ENCODE measurements at regions not wholly inside any gene's neighbourhood (a gene's known extent, or its start where the extent isn't known, plus 50 kb on each side); places are given as distances from the start of the nearest gene placed in this dataset.

DNA sequence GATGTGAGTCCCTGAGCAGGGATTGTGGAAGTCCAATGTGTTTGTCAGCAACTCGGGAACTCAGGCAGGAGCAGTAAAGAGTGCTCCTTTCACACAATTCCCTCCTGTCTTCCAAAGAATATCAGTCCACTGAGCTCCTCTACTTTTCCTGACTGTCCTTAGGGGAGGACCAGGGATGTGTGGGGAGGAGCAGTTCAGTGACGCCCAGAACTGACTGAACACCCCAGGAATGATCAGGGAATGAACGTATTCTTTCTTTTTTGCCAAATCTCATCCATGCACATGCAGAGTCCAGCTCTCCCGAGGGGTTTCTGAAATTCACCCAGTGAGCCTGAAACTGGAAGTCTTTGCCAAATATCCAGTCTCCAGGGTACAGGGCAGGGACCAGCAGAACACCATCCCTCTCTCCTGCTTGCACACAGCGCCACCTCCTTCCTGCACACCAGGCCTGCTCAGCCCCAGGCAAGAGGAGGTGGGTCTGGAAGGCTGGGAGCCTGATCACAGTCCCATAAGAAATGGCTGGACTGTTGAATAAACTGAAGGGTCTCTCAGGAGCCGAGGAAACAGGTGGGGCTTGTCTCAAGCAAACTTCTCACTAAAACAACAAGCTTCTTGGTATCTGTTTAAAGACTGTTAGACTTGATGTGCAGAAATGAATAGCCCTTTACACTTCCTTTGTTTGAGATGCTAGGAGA lies 294.7 kb downstream of the C7orf25 start:
- no peak for DNase-seq

DNA sequence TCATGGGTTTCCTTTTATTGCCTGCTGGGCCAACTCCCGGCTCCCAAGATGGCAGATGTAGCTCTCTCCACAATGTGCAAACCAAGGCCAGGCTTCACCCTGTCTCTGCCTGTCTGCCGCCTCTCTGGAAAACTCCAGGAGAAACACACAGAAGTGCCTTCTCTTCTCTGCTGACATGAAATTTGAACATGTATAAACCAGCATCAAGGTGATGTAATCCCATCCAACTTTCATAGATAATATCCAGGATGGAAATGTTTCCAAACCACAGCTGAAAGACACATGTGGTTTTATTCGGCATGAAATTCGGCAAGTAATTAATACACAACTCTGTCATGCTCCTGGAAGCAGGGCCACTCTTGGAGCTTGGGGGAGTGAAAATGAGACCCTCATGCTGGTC lies 297.2 kb downstream of the C7orf25 start:
- no peak for DNase-seq

DNA sequence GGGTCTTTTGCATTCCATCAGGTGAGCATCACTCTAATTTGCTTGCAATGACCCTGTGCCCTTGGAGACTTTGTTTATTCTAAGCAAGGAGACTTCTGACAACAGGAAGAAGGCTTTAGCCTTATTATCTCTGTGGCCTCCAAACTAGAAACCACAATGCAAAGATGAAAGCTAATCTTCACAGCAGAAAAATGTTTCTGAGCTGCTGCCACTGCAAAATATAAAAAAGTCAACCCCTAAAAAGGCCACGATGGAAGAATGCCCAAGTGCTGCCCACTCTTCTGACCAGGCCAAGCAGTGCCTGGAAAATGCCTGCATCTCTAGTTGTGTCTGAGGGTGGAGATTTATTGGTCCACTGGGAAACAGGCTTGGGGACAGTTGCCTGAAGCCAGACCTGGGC lies 299.9 kb downstream of the C7orf25 start:
- no peak for DNase-seq

DNA sequence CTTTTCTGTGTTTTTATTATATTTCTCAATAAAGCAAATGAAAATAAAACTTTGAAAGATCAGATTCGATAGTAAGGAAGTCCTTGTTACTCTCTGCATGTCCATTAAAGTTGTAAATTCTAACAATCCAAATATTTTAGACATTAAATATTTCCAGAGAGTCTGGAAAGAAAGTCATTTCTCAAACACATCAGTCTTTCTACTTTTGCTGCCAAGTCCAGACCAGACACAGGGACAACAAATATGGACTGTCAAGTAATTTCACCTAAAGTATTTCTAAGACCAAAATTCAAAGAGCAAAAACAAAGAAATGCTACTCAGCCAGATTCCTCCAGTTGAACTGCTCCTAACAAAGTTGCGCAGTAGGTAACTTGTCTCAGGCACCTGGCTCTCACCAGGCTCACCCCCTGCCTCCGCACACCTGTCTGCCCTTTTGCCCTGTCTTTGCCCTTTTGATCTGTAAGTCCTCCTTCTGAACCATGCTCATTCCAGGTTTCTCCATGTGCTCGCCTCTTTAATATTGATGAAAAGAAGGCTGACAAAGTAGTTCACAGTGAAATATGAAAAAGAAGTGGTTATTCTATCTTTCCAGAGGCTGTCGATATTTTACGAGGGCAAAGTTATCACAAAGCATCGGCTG lies 300.5 kb downstream of the C7orf25 start:
- no peak for DNase-seq

DNA sequence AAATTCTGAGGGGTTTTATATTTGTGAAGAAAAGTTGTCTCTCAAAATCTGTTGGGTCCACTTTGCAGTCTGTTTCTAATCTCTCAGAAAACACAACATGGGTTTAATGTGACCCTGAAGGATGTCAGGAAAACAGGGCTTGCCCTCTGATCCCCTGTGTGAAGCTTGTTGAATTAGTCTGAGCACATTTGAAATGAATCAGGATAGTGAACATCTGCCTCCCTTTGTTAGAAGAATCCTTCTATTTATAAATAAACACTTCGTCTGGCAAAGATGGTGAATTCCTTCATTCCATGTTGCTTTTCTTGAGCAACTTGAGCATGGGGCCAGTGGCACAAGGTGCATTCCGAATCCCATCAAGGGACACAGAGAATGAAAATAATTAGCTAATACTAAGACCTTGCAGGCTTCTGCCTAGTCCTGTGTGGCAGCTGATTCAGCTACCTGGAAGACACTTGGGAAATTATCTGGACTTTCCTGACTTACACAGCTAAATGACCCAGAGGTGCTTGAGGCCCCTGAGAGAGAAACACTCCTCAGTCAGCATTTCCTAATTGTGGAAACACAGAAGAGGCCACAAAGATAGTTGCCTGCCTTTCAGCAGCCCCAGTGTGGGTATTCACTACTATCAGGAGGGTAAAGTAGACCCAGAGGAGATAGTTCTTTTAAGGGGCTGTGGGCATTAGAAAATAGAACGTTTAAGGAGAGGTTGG lies 305.5 kb downstream of the C7orf25 start:
- no peak for DNase-seq

DNA sequence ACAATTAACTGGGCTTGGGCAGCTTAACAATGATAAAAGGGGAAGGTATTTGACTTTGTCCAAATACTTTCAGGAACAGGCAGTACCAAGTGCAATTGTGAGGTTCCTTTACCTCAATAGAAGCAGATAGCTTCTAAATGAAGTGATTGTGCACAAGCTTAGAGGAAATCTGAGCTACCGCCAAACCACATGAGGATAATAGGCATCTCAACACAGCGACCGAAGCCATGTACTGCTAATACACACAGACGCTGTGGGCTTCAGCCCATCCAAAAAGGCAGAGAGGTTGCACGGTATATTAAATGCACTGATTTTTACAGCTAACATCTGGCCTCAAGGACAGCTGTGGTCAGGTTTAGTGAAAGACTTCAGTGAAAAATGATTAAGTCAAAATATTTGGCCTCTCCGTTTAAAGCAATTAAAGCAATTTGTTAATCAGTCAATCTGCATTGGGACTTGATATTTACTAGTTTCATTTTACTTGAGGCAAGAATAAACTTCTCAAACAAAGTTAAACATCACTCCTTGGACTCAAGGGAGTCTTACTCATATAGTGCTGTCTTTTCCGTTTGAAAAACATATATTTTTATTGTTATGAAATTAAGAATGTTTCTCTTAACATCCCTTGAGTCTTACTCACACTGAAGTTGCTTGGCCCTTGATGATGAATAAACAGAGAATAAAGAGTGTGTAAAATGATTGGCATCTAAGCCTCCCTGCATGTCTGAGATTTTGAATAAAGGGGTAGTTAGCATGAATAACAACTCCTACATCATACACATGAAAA lies 306.3 kb downstream of the C7orf25 start:
- no peak for DNase-seq

DNA sequence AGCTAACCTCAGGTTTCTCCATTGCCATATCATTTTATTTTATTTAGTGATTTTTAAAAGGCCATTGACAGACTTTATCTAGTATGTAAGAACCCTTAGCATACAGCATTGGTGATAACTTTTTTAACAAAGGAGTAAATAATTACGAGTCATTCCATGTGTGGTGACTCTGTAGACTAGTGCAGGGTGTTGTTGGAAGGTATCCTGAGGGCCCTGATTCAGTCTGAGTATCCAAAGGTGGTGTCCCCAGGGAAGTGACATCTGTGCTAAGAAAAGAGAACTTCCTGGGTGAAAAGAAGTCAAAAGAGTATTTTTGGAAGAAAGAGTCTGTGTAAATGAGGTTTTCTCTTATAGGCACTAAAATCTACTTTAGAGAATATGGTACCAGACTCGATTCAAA lies 308.4 kb downstream of the C7orf25 start:
- DNase-seq: no peak

DNA sequence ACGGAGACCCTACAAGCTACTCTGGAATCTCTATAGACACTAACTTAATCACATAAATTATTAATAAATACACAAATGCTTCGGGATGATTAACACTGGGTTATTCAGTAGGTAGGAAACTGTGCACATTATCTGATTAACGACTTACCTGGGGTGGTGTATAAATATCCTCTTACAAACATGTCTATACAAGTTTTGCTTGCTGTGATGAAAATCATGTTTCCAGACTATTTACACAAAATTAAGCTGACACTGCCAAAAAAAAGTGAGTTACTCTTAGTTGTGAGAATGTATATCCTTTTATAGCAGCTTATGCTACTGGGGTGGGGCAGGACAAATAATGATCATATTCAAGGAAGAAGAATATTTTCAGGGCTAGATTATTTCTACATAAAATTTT lies 314.6 kb downstream of the C7orf25 start:
- DNase-seq: no peak

DNA sequence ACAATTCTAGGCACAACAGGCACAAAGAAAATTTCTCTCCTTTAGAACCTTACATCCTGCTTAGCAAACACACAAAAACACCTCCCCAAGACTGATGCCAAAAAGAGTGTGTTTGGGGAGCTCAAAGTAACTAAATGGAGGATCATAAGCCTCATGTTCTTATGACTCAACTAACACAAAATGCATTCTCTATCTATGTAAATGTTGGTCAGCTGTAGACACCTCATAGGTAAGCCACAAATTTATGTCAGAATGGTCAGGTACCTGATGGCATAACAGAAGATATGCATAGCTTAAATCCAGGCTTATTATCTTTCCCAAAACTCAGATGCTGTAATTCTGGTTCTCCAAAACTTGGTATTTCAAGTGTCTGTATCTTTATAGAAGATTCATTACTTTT lies 315.1 kb downstream of the C7orf25 start:
- no peak for DNase-seq

DNA sequence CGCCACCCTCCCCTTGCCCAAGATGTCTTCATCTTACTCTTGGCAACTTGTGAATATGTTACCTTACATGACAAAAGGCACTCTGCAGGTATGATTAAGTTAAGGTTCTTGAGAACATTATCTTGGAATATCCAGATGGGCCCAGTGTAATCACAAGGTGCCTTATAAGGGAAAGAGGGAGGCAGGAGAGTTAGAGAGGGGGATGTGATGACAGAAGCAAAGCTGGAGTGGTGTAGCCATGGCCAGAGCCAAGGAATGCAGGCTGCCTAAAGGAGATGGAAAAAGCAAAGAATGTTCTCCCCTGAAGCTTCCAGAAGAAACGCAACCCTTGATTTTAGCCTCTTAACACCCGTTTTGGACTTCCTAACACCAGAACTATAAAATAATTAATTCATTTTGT lies 318.0 kb downstream of the C7orf25 start:
- DNase-seq: no peak

DNA sequence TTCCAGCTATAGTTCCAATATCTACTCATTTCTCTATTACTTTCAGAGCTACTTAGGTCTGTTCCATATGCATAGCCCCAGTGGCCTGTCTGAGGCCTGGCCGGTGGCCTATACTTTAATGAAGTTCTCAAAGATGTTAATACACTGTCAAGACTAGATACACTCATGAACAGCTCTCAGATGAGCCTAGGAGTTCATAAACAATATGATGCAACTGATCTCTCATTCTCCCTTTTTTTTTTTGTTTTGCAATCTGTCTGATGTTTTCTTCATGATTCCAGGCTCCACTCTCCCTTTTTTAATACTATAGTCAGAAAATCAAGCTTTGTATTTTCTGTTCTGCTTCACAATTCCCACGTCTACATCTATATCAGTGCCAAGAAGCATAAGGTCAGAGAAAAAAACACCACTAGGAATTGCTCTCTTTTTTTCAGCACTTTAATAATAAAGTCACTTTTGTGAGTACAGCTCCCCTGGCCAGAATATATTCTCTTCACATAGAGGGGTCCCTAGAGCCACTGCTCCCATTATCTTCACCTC lies 321.0 kb downstream of the C7orf25 start:
- DNase-seq: no peak

DNA sequence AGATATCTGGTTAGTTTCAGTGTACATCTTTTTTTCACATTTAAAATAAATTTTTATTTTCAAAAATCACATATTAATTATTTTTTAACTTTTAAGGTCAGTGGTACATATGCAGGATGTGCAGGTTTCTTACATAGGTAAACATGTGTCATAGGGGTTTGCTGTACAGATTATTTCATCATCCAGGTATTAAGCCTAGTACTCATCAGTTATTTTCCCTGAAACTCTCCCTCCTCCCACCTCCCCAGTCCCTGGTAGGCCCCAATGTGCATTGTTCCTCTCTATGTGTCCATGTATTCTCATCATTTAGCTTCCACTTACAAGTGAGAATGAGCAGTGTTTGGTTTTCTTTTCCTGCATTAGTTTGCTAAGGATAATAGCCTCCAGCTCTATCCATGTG lies 323.0 kb downstream of the C7orf25 start:
- DNase-seq: no peak

DNA sequence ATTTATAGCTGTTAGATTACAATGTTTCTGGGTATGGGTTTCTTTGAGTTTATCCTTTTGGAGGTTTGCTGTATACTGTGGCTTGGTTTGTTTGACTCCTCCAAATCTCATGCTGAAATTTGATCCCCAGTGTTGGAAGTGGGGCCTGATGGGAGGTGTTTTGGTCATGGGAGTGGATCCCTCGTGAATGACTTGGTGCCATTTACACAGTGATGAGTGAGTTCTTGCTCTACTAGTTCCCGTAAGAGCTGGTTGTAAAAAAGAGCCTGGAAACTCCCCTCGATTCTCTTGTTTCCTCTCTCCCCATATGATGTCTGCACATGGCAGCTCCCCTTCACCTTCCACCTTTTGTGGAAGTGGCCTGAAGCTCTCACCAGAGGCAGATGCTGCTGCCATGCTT lies 324.1 kb downstream of the C7orf25 start:
- no peak for DNase-seq

DNA sequence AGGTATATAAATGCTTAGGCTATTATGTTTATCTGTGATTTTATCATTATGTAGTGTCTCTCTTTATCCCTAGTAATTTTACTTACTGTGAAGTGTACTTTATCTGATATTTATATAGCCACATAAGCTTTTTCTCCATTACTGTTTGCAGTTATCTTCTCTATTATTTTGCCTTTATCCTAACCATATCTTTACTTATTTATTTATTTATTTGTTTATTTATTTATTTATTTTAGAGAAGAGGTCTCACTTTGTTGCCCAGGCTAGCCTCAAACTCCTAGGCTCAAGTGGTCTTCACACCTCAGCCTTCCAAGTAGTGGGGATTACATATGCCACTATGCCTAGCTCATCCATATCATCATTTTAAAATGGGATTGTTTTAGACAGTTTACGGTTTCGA lies 331.8 kb downstream of the C7orf25 start:
- DNase-seq: no peak

DNA sequence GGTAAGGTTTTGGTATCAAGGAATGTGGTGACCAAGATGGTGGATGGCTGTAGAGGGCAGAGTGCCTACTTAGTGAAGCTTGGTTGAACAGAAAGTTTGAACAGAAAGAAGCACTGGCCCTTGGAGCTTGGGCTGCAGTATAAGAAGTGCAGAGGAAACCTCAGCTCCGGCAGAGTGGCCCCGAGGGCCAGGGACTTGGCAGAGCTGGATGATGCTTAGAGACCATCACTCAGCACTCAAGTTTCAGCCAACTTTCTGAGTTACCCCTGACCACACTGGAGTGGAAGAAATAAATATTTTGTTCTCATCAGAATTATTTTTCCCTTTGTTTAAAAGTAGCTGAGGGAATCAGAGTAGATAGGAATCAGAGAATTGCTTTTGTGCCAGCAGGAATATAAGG lies 336.7 kb downstream of the C7orf25 start:
- no peak for DNase-seq

DNA sequence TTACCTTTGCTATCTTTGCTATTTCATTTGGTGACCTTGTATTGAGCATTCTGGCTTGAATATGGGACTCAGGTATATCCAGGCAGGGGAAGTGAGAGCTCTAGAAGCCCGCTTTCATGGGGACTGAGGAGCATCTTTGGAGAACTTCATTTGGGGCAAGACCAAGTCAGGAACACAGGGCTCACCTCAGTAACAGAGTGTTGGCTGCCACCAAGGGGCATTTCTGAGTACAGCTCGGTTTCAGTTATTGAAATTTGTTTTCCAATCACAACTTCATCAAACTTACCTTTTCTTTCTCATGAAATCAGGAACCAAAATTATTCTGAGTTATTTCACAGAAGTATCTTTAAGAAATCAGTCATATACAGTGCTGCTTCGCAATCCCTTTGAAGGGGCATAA lies 337.2 kb downstream of the C7orf25 start:
- no peak for DNase-seq

DNA sequence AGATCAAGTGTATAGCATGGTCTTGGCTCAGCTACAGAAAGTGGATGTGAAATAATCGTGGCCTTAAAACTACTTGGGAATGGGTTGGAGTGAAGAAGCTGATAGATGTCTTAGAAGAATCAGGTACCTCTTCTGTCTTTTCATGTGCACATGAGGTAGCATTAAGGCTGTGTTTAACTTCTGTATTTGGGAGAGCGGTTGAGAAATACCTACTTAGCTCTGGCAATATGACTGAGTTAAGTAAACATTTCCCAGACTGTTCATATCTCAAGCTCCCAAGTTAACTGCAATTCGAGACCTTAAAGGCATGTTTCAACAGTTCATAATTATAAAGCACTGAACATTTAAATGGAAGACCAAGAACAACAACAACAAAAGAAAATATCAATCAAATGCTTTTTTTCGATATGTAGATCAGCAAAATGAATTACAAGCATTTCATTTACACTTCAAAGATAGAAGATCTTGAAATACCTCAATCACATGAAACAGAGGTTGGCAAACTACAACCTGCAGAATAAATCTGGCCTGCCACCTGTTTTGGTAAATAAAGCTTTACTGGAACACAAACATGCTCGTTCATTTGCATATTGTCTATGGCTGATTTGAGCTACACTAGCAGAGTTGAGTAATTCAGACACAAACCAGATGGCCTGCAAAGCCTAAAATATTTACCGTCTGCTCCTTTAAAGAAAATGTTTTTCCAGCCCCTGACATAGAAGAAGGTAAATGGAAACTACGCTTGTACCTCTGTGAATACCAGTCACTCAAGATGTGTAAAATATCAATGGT lies 337.1 kb upstream of the GLI3 start:
- DNase-seq: no peak

DNA sequence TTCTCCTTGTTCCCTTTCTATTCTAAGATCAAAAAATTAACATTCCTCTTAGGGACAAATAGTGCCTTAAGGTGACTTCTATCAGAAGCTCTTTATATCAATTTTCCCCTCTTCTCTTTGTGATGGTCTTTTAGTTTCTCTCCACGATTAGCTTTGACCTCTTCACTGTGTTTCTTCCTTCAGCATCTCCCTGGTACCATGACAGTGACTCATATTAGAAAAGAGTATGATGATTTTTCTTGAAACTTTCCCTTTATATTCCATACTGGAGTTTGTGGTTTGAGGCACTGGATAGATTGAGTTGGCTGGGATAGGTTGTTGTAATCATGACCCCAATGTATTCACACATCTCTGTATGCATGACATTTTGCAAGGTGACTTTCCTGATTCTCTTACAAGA lies 335.6 kb upstream of the GLI3 start:
- no peak for DNase-seq

DNA sequence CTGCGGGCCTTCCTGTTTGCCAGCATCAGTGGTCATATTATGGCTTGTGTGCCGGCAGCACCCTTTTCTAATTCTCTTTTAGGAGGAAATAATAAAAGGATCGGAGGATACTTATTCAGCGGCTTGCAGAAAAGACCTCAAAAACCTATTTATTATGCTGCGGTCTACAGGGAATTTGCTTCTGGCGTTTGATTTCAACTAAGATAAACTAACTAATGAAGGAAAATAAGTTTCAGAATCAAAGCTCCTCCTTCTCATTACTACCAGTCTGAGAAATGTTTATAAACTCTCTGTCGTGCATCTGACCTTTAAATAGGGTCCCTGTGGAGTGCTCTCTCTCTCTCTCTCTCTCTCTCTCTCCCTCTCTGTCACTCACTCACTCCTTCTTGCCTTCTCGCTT lies 335.0 kb upstream of the GLI3 start:
- DNase-seq: no peak

DNA sequence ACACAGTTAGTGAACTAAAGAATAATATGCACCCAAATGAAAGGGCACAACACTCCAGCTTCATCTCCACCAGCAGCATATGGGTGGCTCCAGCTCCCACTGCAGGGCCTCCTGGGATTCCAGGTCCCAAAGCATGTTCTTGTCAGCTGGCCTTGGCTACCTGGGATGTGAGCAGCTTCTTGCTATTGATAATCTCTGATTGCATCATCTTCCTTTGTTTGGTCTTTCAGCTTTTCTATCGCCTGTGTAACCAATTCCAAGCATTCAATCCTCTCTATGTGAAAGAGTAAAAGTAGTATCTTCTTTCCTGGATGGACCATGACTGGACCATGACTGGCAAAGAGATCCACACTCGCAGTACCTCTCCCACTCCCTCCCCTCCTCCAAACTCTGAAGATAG lies 333.9 kb upstream of the GLI3 start:
- DNase-seq: no peak

DNA sequence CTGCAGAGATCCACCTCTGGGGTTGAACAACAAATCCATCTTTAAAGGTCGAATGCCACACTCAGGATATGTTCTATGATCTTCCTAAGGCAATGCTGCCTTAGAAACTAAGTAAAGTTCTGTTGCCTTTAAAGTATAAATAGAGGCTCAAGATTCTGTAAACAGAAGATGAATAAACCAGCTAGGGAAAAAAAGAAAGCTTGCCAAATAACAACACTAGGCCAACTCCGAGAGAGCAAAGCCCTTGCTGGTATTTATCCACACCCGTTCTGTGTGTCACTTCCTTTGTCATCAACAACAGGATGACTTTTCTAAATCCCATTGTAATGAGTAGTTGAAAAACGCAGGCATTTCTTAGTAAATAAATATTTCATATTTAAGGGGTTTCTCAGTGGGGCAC lies 330.0 kb upstream of the GLI3 start:
- DNase-seq: no peak

DNA sequence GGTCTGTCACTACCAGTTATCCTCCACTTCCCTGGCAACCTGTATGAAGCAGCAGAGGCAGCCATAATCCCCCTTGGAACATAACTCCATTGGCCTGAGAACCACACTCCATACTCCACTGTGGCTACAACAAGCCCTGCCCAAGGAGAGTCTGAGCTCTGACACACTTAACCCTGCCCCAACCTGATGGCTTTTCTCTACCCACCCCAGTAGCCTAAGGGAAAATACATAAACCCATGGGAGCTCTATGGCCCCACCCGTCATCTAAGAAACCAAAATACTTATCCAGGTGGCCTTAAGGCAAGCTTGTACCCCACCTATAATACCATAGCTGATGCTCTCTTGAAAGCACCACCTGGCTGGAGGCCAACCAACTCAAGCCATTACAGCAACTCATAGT lies 324.8 kb upstream of the GLI3 start:
- DNase-seq: no peak

DNA sequence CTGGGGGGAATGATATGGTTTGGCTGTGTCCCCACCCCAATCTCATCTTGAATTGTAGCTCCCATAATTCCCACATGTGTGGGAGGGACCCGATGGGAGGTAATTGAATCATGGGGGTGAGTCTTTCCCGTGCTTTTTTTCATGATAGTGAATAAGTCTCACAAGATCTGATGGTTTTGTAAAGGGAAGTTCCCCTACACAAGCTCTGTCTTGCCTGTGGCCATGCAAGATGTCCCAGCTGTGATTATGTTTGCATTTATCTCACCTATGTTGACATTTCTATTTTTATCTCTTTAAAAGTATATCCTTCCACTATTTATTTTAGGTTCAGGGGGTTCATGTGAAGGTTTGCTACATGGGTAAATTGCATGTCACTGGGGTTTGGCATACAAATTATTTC lies 323.9 kb upstream of the GLI3 start:
- DNase-seq: no peak

All from NCI-H1092 (cell line).